ENCODE measurements at regions not wholly inside any gene's neighbourhood (a gene's known extent, or its start where the extent isn't known, plus 50 kb on each side); places are given as distances from the start of the nearest gene placed in this dataset.

DNA sequence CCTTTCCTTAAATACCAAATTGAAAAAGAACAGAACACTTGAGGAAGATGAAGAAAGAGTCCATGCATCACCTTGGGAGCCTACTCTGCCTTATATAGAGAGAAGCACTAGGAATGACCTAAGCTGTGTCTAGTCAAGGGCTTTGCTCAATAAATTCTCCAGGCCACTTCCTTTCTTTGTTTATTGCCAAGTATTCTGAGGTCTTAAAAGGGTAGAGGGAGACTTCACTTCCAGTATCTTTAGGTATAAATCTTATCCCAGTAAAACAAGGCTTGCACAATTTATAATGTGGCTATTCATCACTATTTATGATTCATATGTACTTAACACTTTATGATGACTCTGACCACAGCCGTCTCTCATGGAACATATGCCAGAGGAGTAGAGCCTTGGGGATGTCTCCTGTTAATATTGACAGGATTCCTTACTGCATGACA lies 85.1 kb upstream of the ARHGAP5 start:
- TF ChIP-seq, protein P1, sequence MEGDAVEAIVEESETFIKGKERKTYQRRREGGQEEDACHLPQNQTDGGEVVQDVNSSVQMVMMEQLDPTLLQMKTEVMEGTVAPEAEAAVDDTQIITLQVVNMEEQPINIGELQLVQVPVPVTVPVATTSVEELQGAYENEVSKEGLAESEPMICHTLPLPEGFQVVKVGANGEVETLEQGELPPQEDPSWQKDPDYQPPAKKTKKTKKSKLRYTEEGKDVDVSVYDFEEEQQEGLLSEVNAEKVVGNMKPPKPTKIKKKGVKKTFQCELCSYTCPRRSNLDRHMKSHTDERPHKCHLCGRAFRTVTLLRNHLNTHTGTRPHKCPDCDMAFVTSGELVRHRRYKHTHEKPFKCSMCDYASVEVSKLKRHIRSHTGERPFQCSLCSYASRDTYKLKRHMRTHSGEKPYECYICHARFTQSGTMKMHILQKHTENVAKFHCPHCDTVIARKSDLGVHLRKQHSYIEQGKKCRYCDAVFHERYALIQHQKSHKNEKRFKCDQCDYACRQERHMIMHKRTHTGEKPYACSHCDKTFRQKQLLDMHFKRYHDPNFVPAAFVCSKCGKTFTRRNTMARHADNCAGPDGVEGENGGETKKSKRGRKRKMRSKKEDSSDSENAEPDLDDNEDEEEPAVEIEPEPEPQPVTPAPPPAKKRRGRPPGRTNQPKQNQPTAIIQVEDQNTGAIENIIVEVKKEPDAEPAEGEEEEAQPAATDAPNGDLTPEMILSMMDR (IDR thresholded peaks at IDR 0.05; ENCODE audit: borderline replicate concordance, insufficient read depth, low read depth, low read length) = no peak
- no peak overlapping the region for H3K4me3 ChIP-seq (ENCODE audit: low read depth, low read length)

DNA sequence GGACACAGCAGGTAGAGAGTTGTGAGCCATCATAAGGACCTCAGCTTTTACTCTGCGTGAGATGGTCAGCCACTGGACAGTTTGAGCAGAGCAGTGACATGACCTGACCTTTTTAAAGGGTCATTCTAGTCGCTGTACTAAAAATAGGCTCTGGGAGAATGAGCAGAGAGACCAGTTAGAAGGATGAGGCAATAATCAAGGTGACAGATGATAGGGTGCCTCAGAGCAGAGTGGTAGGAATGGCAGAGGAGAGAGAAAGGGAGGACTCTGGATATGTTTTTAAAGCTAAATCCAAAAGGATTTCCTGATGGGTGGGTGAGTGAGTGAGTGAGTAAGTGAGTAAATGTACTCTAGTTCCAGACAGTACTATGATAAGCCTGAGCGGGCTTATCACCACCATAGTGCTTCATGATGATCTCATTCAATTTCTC lies 83.6 kb upstream of the ARHGAP5 start:
- no peak overlapping the region for H3K4me3 ChIP-seq (ENCODE audit: low read depth, low read length)

DNA sequence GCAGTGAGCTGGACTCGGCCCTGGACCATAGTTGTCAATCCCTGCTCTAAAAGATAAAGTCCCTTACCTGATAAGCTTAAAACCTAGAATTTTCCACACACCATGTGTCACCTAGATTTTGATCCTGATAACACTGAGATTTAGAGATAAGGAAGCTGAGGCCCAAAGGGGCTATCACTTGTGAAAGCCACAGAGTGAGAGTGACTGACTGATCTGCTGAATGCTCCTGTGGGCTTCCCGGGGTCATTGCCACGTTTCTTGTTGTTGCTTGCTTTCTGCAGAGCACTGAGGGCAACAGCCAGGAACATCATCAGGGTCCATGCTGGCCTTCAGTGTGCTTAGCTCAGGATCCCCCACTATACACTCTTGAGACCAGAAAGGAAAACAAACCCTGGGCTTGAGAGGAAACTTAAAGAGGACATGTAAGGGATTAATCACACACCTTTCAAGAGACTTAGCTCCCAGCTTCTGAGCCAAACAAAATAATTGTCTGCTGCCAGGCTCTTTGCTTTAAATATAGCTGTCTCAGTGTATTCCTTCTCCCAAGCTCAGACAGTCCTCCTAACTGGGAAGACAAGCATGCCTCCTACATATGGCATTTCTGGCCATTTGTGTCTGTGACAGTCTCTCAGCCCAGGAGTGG lies 82.6 kb upstream of the ARHGAP5 start:
- TF ChIP-seq, protein P1 (IDR thresholded peaks at IDR 0.05; ENCODE audit: borderline replicate concordance, insufficient read depth, low read depth, low read length) = no peak
- no peak overlapping the region for H3K4me3 ChIP-seq (ENCODE audit: low read depth, low read length)

More for the DNA sequence above, 83.6 kb upstream of the ARHGAP5 start:
- TF ChIP-seq, protein P1 (IDR thresholded peaks at IDR 0.05; ENCODE audit: borderline replicate concordance, insufficient read depth, low read depth, low read length) = no peak

DNA sequence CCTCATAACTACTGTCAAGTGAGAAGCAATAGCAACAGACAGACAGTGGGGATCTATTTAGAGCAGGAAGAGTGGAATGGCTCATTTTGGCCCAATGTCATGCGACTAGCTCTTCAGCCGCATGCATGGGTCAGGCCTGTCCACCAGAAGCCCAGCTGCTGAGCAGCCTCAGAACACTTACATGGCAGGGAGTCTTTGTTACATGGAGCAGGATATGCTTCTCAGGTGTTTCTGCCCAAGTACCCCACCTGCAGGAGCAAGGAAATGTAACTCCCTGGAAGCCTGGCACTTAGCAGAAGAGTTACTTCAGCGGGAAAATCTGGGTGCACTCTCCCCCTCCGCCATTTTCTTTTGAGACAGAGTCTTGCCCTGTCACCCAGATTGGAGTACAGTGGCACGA lies 73.5 kb upstream of the ARHGAP5 start:
- TF ChIP-seq, protein P1 (IDR thresholded peaks at IDR 0.05; ENCODE audit: borderline replicate concordance, insufficient read depth, low read depth, low read length) = no peak
- H3K4me3 ChIP-seq (ENCODE audit: low read depth, low read length) = no peak overlapping the region

DNA sequence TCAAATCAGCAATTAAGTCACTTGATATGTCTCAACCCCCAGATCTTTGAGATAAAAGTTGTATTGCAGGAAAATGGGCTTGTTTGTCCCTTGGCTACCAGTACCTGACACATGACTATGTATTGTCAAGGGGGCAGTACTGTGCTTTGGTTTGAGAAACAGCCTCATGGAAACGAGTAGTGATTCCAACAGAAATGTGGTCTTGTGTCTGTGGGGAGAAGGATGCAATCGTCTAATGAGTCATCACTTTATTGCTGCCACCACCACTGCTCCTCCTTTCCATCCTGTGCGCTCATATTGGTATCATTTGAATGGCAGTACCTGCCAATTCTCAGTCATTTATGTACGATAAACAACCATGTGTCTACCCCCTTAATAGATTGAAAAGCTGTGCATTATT lies 72.8 kb upstream of the ARHGAP5 start:
- TF ChIP-seq, protein P1 (IDR thresholded peaks at IDR 0.05; ENCODE audit: borderline replicate concordance, insufficient read depth, low read depth, low read length) = no peak

DNA sequence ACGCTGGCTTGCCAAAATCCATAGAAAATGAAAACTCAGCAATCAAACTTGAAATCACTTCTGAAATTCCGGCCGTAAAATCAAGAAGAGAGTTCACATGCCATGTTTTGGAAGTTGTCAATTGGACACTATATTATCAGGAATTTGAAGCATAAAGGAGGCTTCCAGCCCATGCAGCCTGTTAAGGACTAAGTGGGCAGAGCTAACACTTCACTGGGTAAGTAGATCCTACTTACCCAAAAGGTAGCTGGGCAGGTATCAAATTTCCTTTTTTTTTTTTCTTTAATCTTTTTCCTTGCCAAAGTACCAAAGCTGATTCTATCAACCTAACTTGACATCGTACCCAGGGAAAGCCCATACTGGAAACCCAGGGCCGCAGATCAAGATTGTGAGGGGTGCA lies 71.5 kb upstream of the ARHGAP5 start:
- H3K4me3 ChIP-seq (ENCODE audit: low read depth, low read length) = no peak overlapping the region
- TF ChIP-seq, protein P1 (IDR thresholded peaks at IDR 0.05; ENCODE audit: borderline replicate concordance, insufficient read depth, low read depth, low read length) = no peak

More for the DNA sequence above, 72.8 kb upstream of the ARHGAP5 start:
- no peak overlapping the region for H3K4me3 ChIP-seq (ENCODE audit: low read depth, low read length)

Measured in GM12875 (cell line).